ENCODE measurements at regions not wholly inside any gene's neighbourhood (a gene's known extent, or its start where the extent isn't known, plus 50 kb on each side); places are given as distances from the start of the nearest gene placed in this dataset.

DNA sequence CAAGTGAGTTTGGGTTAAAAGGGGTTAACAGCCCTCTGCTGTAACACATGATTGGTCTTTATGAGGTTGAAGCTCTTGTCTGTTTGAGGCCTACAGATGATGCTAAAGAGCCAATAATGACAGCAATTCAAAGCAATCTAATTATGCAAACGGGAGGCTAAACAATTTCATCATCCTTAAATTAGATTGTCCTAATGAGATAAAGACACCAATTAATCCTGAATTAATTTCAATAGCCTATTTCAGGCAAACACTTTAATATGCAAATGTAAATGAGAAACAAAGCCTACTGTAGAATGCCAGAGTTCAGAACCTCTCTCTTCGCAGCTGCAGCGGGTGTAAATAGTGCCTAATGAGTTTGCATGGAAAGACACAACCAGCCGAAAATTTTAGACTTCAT is 504.7 kb upstream of the PBX1 start:
- Histone ChIP-seq H3K4me3 (ENCODE audit: insufficient read depth in 1 of 2, low read depth in 1 of 2, low read length in 2 of 2) (no peak overlapping the region), H3K36me3 (ENCODE audit: control insufficient read depth in 1 of 2, insufficient read depth in 2 of 2, low read depth in 1 of 2, low read length in 2 of 2) (no peaks in the 10 kb centered on the region), H2AK5ac (ENCODE audit: low read length, severe bottlenecking) (no peak overlapping the region), H3K14ac (ENCODE audit: low read length in 2 of 2) (no peak overlapping the region), H2BK12ac (ENCODE audit: low read length in 2 of 2) (no peak overlapping the region), H4K91ac (ENCODE audit: low read length) (no peak overlapping the region), H3K27ac (ENCODE audit: low read length, poor library complexity, severe bottlenecking) (no peak overlapping the region), H3K4ac (ENCODE audit: low read depth in 1 of 2, low read length in 2 of 2) (no peak overlapping the region), H3K9ac (ENCODE audit: low read length) (no peak overlapping the region), H2BK120ac (ENCODE audit: low read depth, low read length) (no peak overlapping the region), H3K4me1 (ENCODE audit: control insufficient read depth, insufficient read depth, low read depth, low read length) (no peaks in the 10 kb centered on the region), H3K4me2 (ENCODE audit: low read length, poor library complexity, severe bottlenecking) (no peak overlapping the region), H3K18ac (ENCODE audit: low read depth in 1 of 2, low read length in 2 of 2) (no peak overlapping the region), H3K9me3 (ENCODE audit: control insufficient read depth, low read length) (no peaks in the 10 kb centered on the region), H2AFZ (ENCODE audit: low read depth, low read length) (no peak overlapping the region), H3K27me3 (ENCODE audit: control insufficient read depth in 1 of 2, insufficient read depth in 1 of 2, low read length in 2 of 2) (no peaks in the 10 kb centered on the region), H3K79me1 (replicated peaks; ENCODE audit: low read length, poor library complexity, severe bottlenecking) (no peaks in the 10 kb centered on the region), H4K8ac (ENCODE audit: low read length) (no peak overlapping the region), H2BK5ac (ENCODE audit: low read depth, low read length, poor library complexity, severe bottlenecking) (no peak overlapping the region), H3K23ac (ENCODE audit: low read length in 2 of 2) (no peak overlapping the region), H2BK15ac (ENCODE audit: low read depth, poor library complexity, severe bottlenecking) (no peak overlapping the region)
- DNase-seq = no peak
- 71% methylated on average over 4 of the region's 4 CpGs for WGBS

DNA sequence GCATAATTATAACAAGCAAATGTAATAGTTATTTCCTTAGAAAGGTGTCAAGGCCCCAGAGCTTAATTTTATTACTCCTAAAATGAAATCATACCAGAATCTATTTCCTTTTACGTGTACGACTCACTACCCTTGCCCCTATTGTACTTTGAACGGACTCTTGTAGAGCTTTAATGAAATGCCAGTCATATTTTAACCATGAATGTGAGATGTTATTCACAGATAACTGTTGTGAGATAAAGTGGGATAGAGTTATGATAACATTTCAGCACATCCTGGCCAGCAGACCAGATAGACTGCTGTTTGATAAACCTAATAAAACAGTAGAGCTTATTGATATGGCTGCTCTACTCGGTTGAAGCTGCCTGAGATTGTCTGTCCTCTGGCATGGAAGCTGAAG is 500.8 kb upstream of the PBX1 start:
- no peak overlapping the region for H4K91ac ChIP-seq (ENCODE audit: low read length)
- H3K27ac ChIP-seq (ENCODE audit: low read length, poor library complexity, severe bottlenecking) = no peak overlapping the region
- H3K4me3 ChIP-seq (ENCODE audit: insufficient read depth in 1 of 2, low read depth in 1 of 2, low read length in 2 of 2) = no peak overlapping the region
- H3K23ac ChIP-seq (ENCODE audit: low read length in 2 of 2) = no peak overlapping the region
- H2AK5ac ChIP-seq (ENCODE audit: low read length, severe bottlenecking) = no peak overlapping the region
- H3K27me3 ChIP-seq (ENCODE audit: control insufficient read depth in 1 of 2, insufficient read depth in 1 of 2, low read length in 2 of 2) = no peaks in the 10 kb centered on the region
- H4K8ac ChIP-seq (ENCODE audit: low read length) = no peak overlapping the region
- H3K4me2 ChIP-seq (ENCODE audit: low read length, poor library complexity, severe bottlenecking) = no peak overlapping the region
- H3K36me3 ChIP-seq (ENCODE audit: control insufficient read depth in 1 of 2, insufficient read depth in 2 of 2, low read depth in 1 of 2, low read length in 2 of 2) = no peaks in the 10 kb centered on the region
- no peak overlapping the region for H2BK120ac ChIP-seq (ENCODE audit: low read depth, low read length)
- no peak overlapping the region for H2BK12ac ChIP-seq (ENCODE audit: low read length in 2 of 2)
- no peaks in the 10 kb centered on the region for H3K9me3 ChIP-seq (ENCODE audit: control insufficient read depth, low read length)
- no peak overlapping the region for H2BK15ac ChIP-seq (ENCODE audit: low read depth, poor library complexity, severe bottlenecking)
- no peak overlapping the region for H2BK5ac ChIP-seq (ENCODE audit: low read depth, low read length, poor library complexity, severe bottlenecking)
- H3K4ac ChIP-seq (ENCODE audit: low read depth in 1 of 2, low read length in 2 of 2) = no peak overlapping the region
- H3K9ac ChIP-seq (ENCODE audit: low read length) = no peak overlapping the region
- no peaks in the 10 kb centered on the region for H3K4me1 ChIP-seq (ENCODE audit: control insufficient read depth, insufficient read depth, low read depth, low read length)
- no peak for DNase-seq
- H3K79me1 ChIP-seq (replicated peaks; ENCODE audit: low read length, poor library complexity, severe bottlenecking) = no peaks in the 10 kb centered on the region
- H3K18ac ChIP-seq (ENCODE audit: low read depth in 1 of 2, low read length in 2 of 2) = no peak overlapping the region
- H3K14ac ChIP-seq (ENCODE audit: low read length in 2 of 2) = no peak overlapping the region
- no peak overlapping the region for H2AFZ ChIP-seq (ENCODE audit: low read depth, low read length)
- 56% methylated on average over 1 of the region's 4 CpGs for WGBS

DNA sequence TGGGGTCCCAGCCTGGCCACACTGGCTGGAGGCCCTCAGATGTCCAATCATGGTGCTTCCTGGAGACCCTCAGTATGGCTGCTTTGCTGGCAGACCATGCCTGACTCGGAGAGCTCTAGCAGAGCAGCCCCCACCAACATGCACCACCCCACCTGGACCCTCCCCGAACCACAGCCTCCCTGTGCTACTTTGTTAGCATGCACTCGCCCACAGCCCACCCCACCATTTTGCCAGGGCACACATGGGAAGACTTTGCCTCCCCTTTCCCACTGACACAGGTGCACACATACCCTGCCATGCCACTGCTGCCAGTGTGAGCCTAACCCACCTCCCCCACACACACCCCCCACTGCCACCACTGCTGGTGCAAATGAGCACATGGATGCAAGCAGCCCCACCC is 497.5 kb upstream of the PBX1 start:
- H3K4me2 ChIP-seq (ENCODE audit: low read length, poor library complexity, severe bottlenecking) = no peak overlapping the region
- H4K8ac ChIP-seq (ENCODE audit: low read length) = no peak overlapping the region
- no peak overlapping the region for H3K9ac ChIP-seq (ENCODE audit: low read length)
- H3K18ac ChIP-seq (ENCODE audit: low read depth in 1 of 2, low read length in 2 of 2) = no peak overlapping the region
- H3K36me3 ChIP-seq (ENCODE audit: control insufficient read depth in 1 of 2, insufficient read depth in 2 of 2, low read depth in 1 of 2, low read length in 2 of 2) = no peaks in the 10 kb centered on the region
- WGBS = 78% methylated on average over 3 of the region's 3 CpGs
- DNase-seq = no peak
- H3K4ac ChIP-seq (ENCODE audit: low read depth in 1 of 2, low read length in 2 of 2) = no peak overlapping the region
- H3K4me1 ChIP-seq (ENCODE audit: control insufficient read depth, insufficient read depth, low read depth, low read length) = no peaks in the 10 kb centered on the region
- no peaks in the 10 kb centered on the region for H3K27me3 ChIP-seq (ENCODE audit: control insufficient read depth in 1 of 2, insufficient read depth in 1 of 2, low read length in 2 of 2)
- H2BK12ac ChIP-seq (ENCODE audit: low read length in 2 of 2) = no peak overlapping the region
- no peak overlapping the region for H2BK15ac ChIP-seq (ENCODE audit: low read depth, poor library complexity, severe bottlenecking)
- H3K9me3 ChIP-seq (ENCODE audit: control insufficient read depth, low read length) = no peaks in the 10 kb centered on the region
- no peak overlapping the region for H3K27ac ChIP-seq (ENCODE audit: low read length, poor library complexity, severe bottlenecking)
- no peak overlapping the region for H3K23ac ChIP-seq (ENCODE audit: low read length in 2 of 2)
- no peak overlapping the region for H2AFZ ChIP-seq (ENCODE audit: low read depth, low read length)
- H2AK5ac ChIP-seq (ENCODE audit: low read length, severe bottlenecking) = no peak overlapping the region
- no peak overlapping the region for H2BK120ac ChIP-seq (ENCODE audit: low read depth, low read length)
- no peak overlapping the region for H3K14ac ChIP-seq (ENCODE audit: low read length in 2 of 2)
- no peak overlapping the region for H2BK5ac ChIP-seq (ENCODE audit: low read depth, low read length, poor library complexity, severe bottlenecking)
- no peak overlapping the region for H3K4me3 ChIP-seq (ENCODE audit: insufficient read depth in 1 of 2, low read depth in 1 of 2, low read length in 2 of 2)
- H4K91ac ChIP-seq (ENCODE audit: low read length) = peak overlapping the region; percentile 66
- no peaks in the 10 kb centered on the region for H3K79me1 ChIP-seq (replicated peaks; ENCODE audit: low read length, poor library complexity, severe bottlenecking)

DNA sequence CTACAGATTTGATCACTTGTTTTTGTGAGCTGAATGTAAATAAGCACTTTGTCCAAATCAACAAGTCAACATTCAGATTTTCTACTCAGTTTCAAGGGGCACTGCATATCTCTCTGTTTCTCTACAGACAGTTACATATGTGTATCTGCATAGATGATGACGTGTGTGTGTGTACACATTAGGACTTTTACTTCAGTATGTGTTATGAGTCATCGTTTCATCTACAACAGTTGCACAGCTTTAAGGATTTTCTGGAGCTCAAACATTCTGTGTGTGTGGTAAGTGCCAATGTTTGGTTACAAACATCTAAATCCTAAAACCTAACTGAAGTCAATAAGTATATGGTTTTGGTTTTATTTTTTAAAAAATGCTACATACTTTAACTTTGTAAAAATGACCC is 494.5 kb upstream of the PBX1 start:
- H3K27ac ChIP-seq (ENCODE audit: low read length, poor library complexity, severe bottlenecking) = no peak overlapping the region

More for the DNA sequence above, 494.5 kb upstream of the PBX1 start:
- peaks cover 4% of the 10 kb centered on the region for H3K9me3 ChIP-seq (ENCODE audit: control insufficient read depth, low read length)
- no peak overlapping the region for H2AK5ac ChIP-seq (ENCODE audit: low read length, severe bottlenecking)
- H2BK5ac ChIP-seq (ENCODE audit: low read depth, low read length, poor library complexity, severe bottlenecking) = no peak overlapping the region
- WGBS = 20% methylated on average over 1 of the region's 2 CpGs
- H3K36me3 ChIP-seq (ENCODE audit: control insufficient read depth in 1 of 2, insufficient read depth in 2 of 2, low read depth in 1 of 2, low read length in 2 of 2) = no peaks in the 10 kb centered on the region
- H3K4me3 ChIP-seq (ENCODE audit: insufficient read depth in 1 of 2, low read depth in 1 of 2, low read length in 2 of 2) = no peak overlapping the region
- H2BK15ac ChIP-seq (ENCODE audit: low read depth, poor library complexity, severe bottlenecking) = no peak overlapping the region
- H2BK12ac ChIP-seq (ENCODE audit: low read length in 2 of 2) = no peak overlapping the region
- no peaks in the 10 kb centered on the region for H3K4me1 ChIP-seq (ENCODE audit: control insufficient read depth, insufficient read depth, low read depth, low read length)
- no peak overlapping the region for H3K4me2 ChIP-seq (ENCODE audit: low read length, poor library complexity, severe bottlenecking)
- no peak overlapping the region for H4K8ac ChIP-seq (ENCODE audit: low read length)
- H3K79me1 ChIP-seq (replicated peaks; ENCODE audit: low read length, poor library complexity, severe bottlenecking) = no peaks in the 10 kb centered on the region
- no peak overlapping the region for H3K4ac ChIP-seq (ENCODE audit: low read depth in 1 of 2, low read length in 2 of 2)
- no peak overlapping the region for H4K91ac ChIP-seq (ENCODE audit: low read length)
- no peak overlapping the region for H3K14ac ChIP-seq (ENCODE audit: low read length in 2 of 2)
- H3K27me3 ChIP-seq (ENCODE audit: control insufficient read depth in 1 of 2, insufficient read depth in 1 of 2, low read length in 2 of 2) = no peaks in the 10 kb centered on the region
- H3K23ac ChIP-seq (ENCODE audit: low read length in 2 of 2) = no peak overlapping the region
- no peak overlapping the region for H2BK120ac ChIP-seq (ENCODE audit: low read depth, low read length)
- no peak overlapping the region for H2AFZ ChIP-seq (ENCODE audit: low read depth, low read length)
- H3K9ac ChIP-seq (ENCODE audit: low read length) = no peak overlapping the region
- DNase-seq = peak; percentile 50
- no peak overlapping the region for H3K18ac ChIP-seq (ENCODE audit: low read depth in 1 of 2, low read length in 2 of 2)

All from mesenchymal stem cell (in vitro differentiated cells and primary cell).